ENCODE measurements at regions not wholly inside any gene's neighbourhood (a gene's known extent, or its start where the extent isn't known, plus 50 kb on each side); places are given as distances from the start of the nearest gene placed in this dataset.
A peak's percentile ranks its signal among the peaks of the same experiment; 100 is the strongest.

GRCh38 chr4:18536428-18536827 lies 514.9 kb upstream of the LCORL start:
- CTCF ChIA-PET, result interaction anchor here (0.6 to 2.6 kb wide), 11 partner anchors 8 to 719 kb away, joined by 3 to 23 read pairs (median 3); no protein-coding TSS in a partner anchor
- Histone ChIP-seq H3K27ac (ENCODE audit: insufficient read depth, low read depth, low read length) (no peak overlapping the region), H3K9ac (replicated peaks; ENCODE audit: extremely low read depth, insufficient read depth, low read length) (no peak overlapping the region), H3K79me2 (ENCODE audit: control insufficient read depth, insufficient read depth, low read length) (no peaks in the 10 kb centered on the region), H3K27me3 (ENCODE audit: control insufficient read depth in 2 of 2, insufficient read depth in 2 of 2, low read length in 2 of 2) (no peaks in the 10 kb centered on the region), H2AFZ (ENCODE audit: low read depth, low read length) (no peak overlapping the region), H3K9me1 (replicated peaks; ENCODE audit: control insufficient read depth, extremely low read depth, insufficient read depth, low read length) (no peaks in the 10 kb centered on the region), H3K4me1 (ENCODE audit: control insufficient read depth, extremely low read depth, insufficient read depth, low read length) (peaks cover 45% of the 10 kb centered on the region), H4K20me1 (replicated peaks; ENCODE audit: control insufficient read depth, extremely low read depth, insufficient read depth, low read length) (no peaks in the 10 kb centered on the region), H3K4me3 (replicated peaks in 1 of 3; ENCODE audit: insufficient read depth in 1 of 3, low read depth in 1 of 3, low read length in 3 of 3) (no peak overlapping the region), H3K36me3 (ENCODE audit: control insufficient read depth in 2 of 2, extremely low read depth in 1 of 2, insufficient read depth in 2 of 2, low read length in 2 of 2) (no peaks in the 10 kb centered on the region), H3K4me2 (ENCODE audit: insufficient read depth, low read length) (no peak overlapping the region), H3K9me3 (replicated peaks; ENCODE audit: control insufficient read depth, insufficient read depth, low read length) (no peaks in the 10 kb centered on the region)
- POLR2A ChIA-PET, result no interaction called here
- TF ChIP-seq POLR2A (IDR thresholded peaks at IDR 0.05; ENCODE audit: low read depth, low read length) (no peak), POLR2AphosphoS5 (IDR thresholded peaks at IDR 0.05; ENCODE audit: insufficient read depth, low read depth, low read length) (no peak), GATA2 (IDR thresholded peaks at IDR 0.05; ENCODE audit: insufficient read depth, insufficient read length, low read depth, low read length) (peak; percentile 53), JUN (IDR thresholded peaks at IDR 0.05; ENCODE audit: borderline replicate concordance, insufficient read depth, insufficient read length, low read depth) (no peak), CTCF (IDR thresholded peaks at IDR 0.05; ENCODE audit: extremely low read depth in 1 of 2, insufficient read depth in 1 of 2, low read depth in 1 of 2, low read length in 2 of 2) (peak; percentile 16 to 37), MAX (IDR thresholded peaks at IDR 0.05; ENCODE audit: insufficient read depth, insufficient read length) (no peak), MYC (IDR thresholded peaks at IDR 0.05; ENCODE audit: low read depth, low read length) (no peak), EZH2 (IDR thresholded peaks at IDR 0.05; ENCODE audit: borderline replicate concordance, low read depth, low read length, severe bottlenecking) (no peak), FOS (IDR thresholded peaks at IDR 0.05; ENCODE audit: borderline replicate concordance, insufficient read depth, low read length) (no peak)
- DNase-seq (ENCODE audit: low read depth, low spot score) (peak; percentile 32), FAIRE-seq (no peak)
- dilution Hi-C loops (cut with MboI; ENCODE audit: extremely low pct_ligation_motif_present, low sequenced_read_pairs) (no loop called here), intact Hi-C loops (cut with micrococcal nuclease) (loop anchor here (1.0 kb wide), 1 partner anchor 57 kb away; no protein-coding TSS in a partner anchor)
- BruUV-seq (replicated peaks), result no TSS peak

Data from endothelial cell of umbilical vein (primary cell).